WERI-Rb-1 (cell line): ENCODE measurements at regions not wholly inside any gene's neighbourhood (a gene's known extent, or its start where the extent isn't known, plus 50 kb on each side); places are given as distances from the start of the nearest gene placed in this dataset.

Source experiments
- DNase-seq: peaks from one replicate; pipeline ENCODE4 v3.0.0-alpha.2; 2020
- H3K27ac ChIP-seq: fragments of 250-450 bp; sonication (Bioruptor Pico); 2 replicates; pipeline ENCODE4 v1.5.1; 2020; ENCODE audit warnings: mild to moderate bottlenecking, moderate library complexity
- H3K27me3 ChIP-seq: fragments of 250-450 bp; sonication (Bioruptor Pico); 2 replicates; pipeline ENCODE4 v1.5.1; 2021; ENCODE audit warnings: mild to moderate bottlenecking, low read depth, moderate library complexity; ENCODE audit not compliant: insufficient read depth, severe bottlenecking
- H3K36me3 ChIP-seq: fragments of 250-450 bp; sonication (Bioruptor Pico); 2 replicates; pipeline ENCODE4 v1.5.1; 2020; ENCODE audit warnings: mild to moderate bottlenecking, moderate library complexity
- H3K4me3 ChIP-seq: 2 replicates; pipeline ENCODE4 v1.5.1; 2011; ENCODE audit warnings: low read depth, mild to moderate bottlenecking, control low read depth, low read length
- H3K9me3 ChIP-seq: fragments of 250-450 bp; sonication (Bioruptor Pico); 2 replicates; pipeline ENCODE4 v1.5.1; 2021; ENCODE audit warnings: mild to moderate bottlenecking, moderate library complexity; ENCODE audit not compliant: severe bottlenecking
- CTCF ChIP-seq: IDR thresholded peaks from 2 replicates; pipeline ENCODE4 v1.5.1; 2011; ENCODE audit warnings: low read depth, mild to moderate bottlenecking, control low read depth, inconsistent platforms, low read length

GRCh38 chr1:55594701-55595100, 379.5 kb upstream of the USP24 start:
- Histone ChIP-seq H3K27me3 (no peaks in the 10 kb centered on the region), H3K9me3 (no peaks in the 10 kb centered on the region), H3K36me3 (no peaks in the 10 kb centered on the region), H3K27ac (no peak overlapping the region), H3K4me3 (no peak overlapping the region)
- no peak for DNase-seq
- TF ChIP-seq CTCF = no peak

GRCh38 chr1:55593298-55593697, 378.1 kb upstream of the USP24 start:
- DNase-seq = no peak
- H3K9me3 ChIP-seq = no peaks in the 10 kb centered on the region

GRCh38 chr1:55592122-55592521, 377.0 kb upstream of the USP24 start:
- no peak for TF ChIP-seq CTCF
- Histone ChIP-seq H3K27me3 (no peaks in the 10 kb centered on the region), H3K27ac (no peak overlapping the region), H3K36me3 (no peaks in the 10 kb centered on the region), H3K4me3 (no peak overlapping the region), H3K9me3 (no peaks in the 10 kb centered on the region)
- no peak for DNase-seq

More at GRCh38 chr1:55593298-55593697, 378.1 kb upstream of the USP24 start:
- TF ChIP-seq CTCF = no peak
- Histone ChIP-seq H3K27ac (no peak overlapping the region), H3K27me3 (no peaks in the 10 kb centered on the region), H3K4me3 (no peak overlapping the region), H3K36me3 (no peaks in the 10 kb centered on the region)

GRCh38 chr1:55589671-55590297, 374.6 kb upstream of the USP24 start:
- Histone ChIP-seq H3K9me3 (no peaks in the 10 kb centered on the region), H3K36me3 (no peaks in the 10 kb centered on the region), H3K4me3 (no peak overlapping the region), H3K27ac (no peak overlapping the region), H3K27me3 (peaks cover 3% of the 10 kb centered on the region)
- DNase-seq = no peak
- no peak for TF ChIP-seq CTCF

- Histone ChIP-seq H3K27me3 (peaks cover 3% of the 10 kb centered on the region), H3K4me3 (no peak overlapping the region), H3K27ac (no peak overlapping the region), H3K36me3 (no peaks in the 10 kb centered on the region), H3K9me3 (no peaks in the 10 kb centered on the region)
- no peak for DNase-seq
- TF ChIP-seq CTCF = no peak
Measured at GRCh38 chr1:55588309-55588708, 373.1 kb upstream of the USP24 start.

GRCh38 chr1:55586771-55587170, 371.6 kb upstream of the USP24 start:
- H3K9me3 ChIP-seq = no peaks in the 10 kb centered on the region
- H3K36me3 ChIP-seq = no peaks in the 10 kb centered on the region
- peaks cover 3% of the 10 kb centered on the region for H3K27me3 ChIP-seq
- H3K27ac ChIP-seq = no peak overlapping the region
- no peak for TF ChIP-seq CTCF
- no peak overlapping the region for H3K4me3 ChIP-seq
- DNase-seq = no peak
